H9 (cell line): ENCODE measurements at regions not wholly inside any gene's neighbourhood (a gene's known extent, or its start where the extent isn't known, plus 50 kb on each side); places are given as distances from the start of the nearest gene placed in this dataset.

Experiments used
- DNase-seq: peaks from one replicate; pipeline ENCODE4 v3.0.0-alpha.2; 2017
- H2AFZ ChIP-seq: one replicate; pipeline ENCODE4 v1.6.1; 2013; ENCODE audit warnings: mild to moderate bottlenecking, low read length, control low read depth, moderate library complexity
- H2AK5ac ChIP-seq: 2 replicates; pipeline ENCODE4 v1.6.1; 2013; ENCODE audit warnings: low read length, control low read depth, mixed read lengths; ENCODE audit not compliant: insufficient read length
- H2BK120ac ChIP-seq: one replicate; pipeline ENCODE4 v1.6.1; 2013; ENCODE audit warnings: low read depth, mild to moderate bottlenecking, low read length, control low read depth, inconsistent platforms; ENCODE audit not compliant: poor library complexity, severe bottlenecking
- H2BK12ac ChIP-seq: 2 replicates; pipeline ENCODE4 v1.6.1; 2013; ENCODE audit warnings: low read length, control low read depth, mixed read lengths, low read depth; ENCODE audit not compliant: insufficient read length
- H2BK15ac ChIP-seq: 2 replicates; pipeline ENCODE4 v1.6.1; 2013; ENCODE audit warnings: low read depth, low read length, control low read depth
- H2BK20ac ChIP-seq: one replicate; pipeline ENCODE4 v1.6.1; 2013; ENCODE audit warnings: low read depth, mild to moderate bottlenecking, low read length, control low read depth, inconsistent platforms; ENCODE audit not compliant: poor library complexity, severe bottlenecking
- H2BK5ac ChIP-seq: 2 replicates; pipeline ENCODE4 v1.6.1; 2013; ENCODE audit warnings: low read length, control low read depth, mixed read lengths; ENCODE audit not compliant: insufficient read length
- H3K14ac ChIP-seq: 2 replicates; pipeline ENCODE4 v1.6.1; 2013; ENCODE audit warnings: low read length, control low read depth; ENCODE audit not compliant: insufficient read depth
- H3K18ac ChIP-seq: 2 replicates; pipeline ENCODE4 v1.6.1; 2013; ENCODE audit warnings: low read depth, mild to moderate bottlenecking, mixed read lengths, low read length, control low read depth; ENCODE audit not compliant: insufficient read length
- H3K23ac ChIP-seq: 2 replicates; pipeline ENCODE4 v1.6.1; 2013; ENCODE audit warnings: low read length, control low read depth, mixed read lengths, low read depth; ENCODE audit not compliant: insufficient read length
- H3K23me2 ChIP-seq: 2 replicates; pipeline ENCODE4 v1.6.1; 2013; ENCODE audit warnings: low read depth, mild to moderate bottlenecking, mixed read lengths, low read length, control low read depth; ENCODE audit not compliant: insufficient read length, poor library complexity, severe bottlenecking
- H3K27ac ChIP-seq: 2 replicates; pipeline ENCODE4 v1.5.1; 2013; ENCODE audit warnings: low read length, control low read depth, mixed read lengths, low read depth; ENCODE audit not compliant: insufficient read length
- H3K27me3 ChIP-seq: 2 replicates; pipeline ENCODE4 v1.6.1; 2013; ENCODE audit warnings: low read length, control low read depth, inconsistent platforms; ENCODE audit not compliant: insufficient read depth
- H3K4ac ChIP-seq: 2 replicates; pipeline ENCODE4 v1.6.1; 2013; ENCODE audit warnings: low read depth, mild to moderate bottlenecking, control low read depth, inconsistent platforms, low read length, moderate library complexity
- H3K4me1 ChIP-seq: 2 replicates; pipeline ENCODE4 v1.6.1; 2013; ENCODE audit warnings: low read length, control low read depth, inconsistent platforms; ENCODE audit not compliant: insufficient read depth
- H3K4me2 ChIP-seq: 2 replicates; pipeline ENCODE4 v1.6.1; 2013; ENCODE audit warnings: low read length, control low read depth, mixed read lengths; ENCODE audit not compliant: insufficient read length, insufficient read depth
- H3K56ac ChIP-seq: 2 replicates; pipeline ENCODE4 v1.6.1; 2013; ENCODE audit warnings: low read depth, mild to moderate bottlenecking, mixed read lengths, low read length, control low read depth; ENCODE audit not compliant: insufficient read length
- H3K79me1 ChIP-seq: 2 replicates; pipeline ENCODE4 v1.6.1; 2013; ENCODE audit warnings: low read depth, mild to moderate bottlenecking, moderate library complexity, low read length, control low read depth, inconsistent platforms; ENCODE audit not compliant: insufficient read depth, poor library complexity, severe bottlenecking
- H3K79me2 ChIP-seq: 2 replicates; pipeline ENCODE4 v1.6.1; 2013; ENCODE audit warnings: low read length, control low read depth, inconsistent platforms; ENCODE audit not compliant: insufficient read depth
- H3K9ac ChIP-seq: 2 replicates; pipeline ENCODE4 v1.6.1; 2013; ENCODE audit warnings: low read length, control low read depth, mixed read lengths; ENCODE audit not compliant: insufficient read length; ENCODE audit errors: extremely low read depth
- H3K9me3 ChIP-seq: one replicate; pipeline ENCODE4 v1.6.1; 2013; ENCODE audit warnings: low read depth, low read length, inconsistent platforms; ENCODE audit not compliant: control insufficient read depth
- H3T11ph ChIP-seq: one replicate; pipeline ENCODE4 v1.6.1; 2013; ENCODE audit warnings: mild to moderate bottlenecking, low read length, control low read depth, inconsistent platforms
- H4K20me1 ChIP-seq: one replicate; pipeline ENCODE4 v1.6.1; 2013; ENCODE audit not compliant: control insufficient read depth, insufficient read length, insufficient read depth
- H4K5ac ChIP-seq: 2 replicates; pipeline ENCODE4 v1.6.1; 2013; ENCODE audit warnings: low read depth, mild to moderate bottlenecking, mixed read lengths, low read length, control low read depth; ENCODE audit not compliant: insufficient read length
- H4K8ac ChIP-seq: replicated peaks from 2 replicates; pipeline ENCODE4 v1.6.1; 2013; ENCODE audit warnings: low read length, control low read depth, mixed read lengths, low read depth; ENCODE audit not compliant: insufficient read length
- H4K91ac ChIP-seq: 2 replicates; pipeline ENCODE4 v1.6.1; 2013; ENCODE audit warnings: low read depth, mild to moderate bottlenecking, moderate library complexity, mixed read lengths, low read length, control low read depth; ENCODE audit not compliant: insufficient read length
- H3K27ac Mint-ChIP-seq, 3 experiments: 2 replicates in 2 of 3; 3 replicates in 1 of 3; pipeline ENCODE4 v1.8.0; 2020 to 2021; ENCODE audit warnings: mixed read lengths in 3 of 3, mild to moderate bottlenecking in 1 of 3, moderate library complexity in 1 of 3
- H3K27me3 Mint-ChIP-seq: 2 replicates; pipeline ENCODE4 v1.8.0; 2021; ENCODE audit warnings: low read depth, mild to moderate bottlenecking, moderate library complexity, mixed read lengths
- H3K36me3 Mint-ChIP-seq, 3 experiments: 2 replicates in 2 of 3; 3 replicates in 1 of 3; pipeline ENCODE4 v1.8.0; 2020 to 2021; ENCODE audit warnings: low read depth in 3 of 3, mixed read lengths in 3 of 3; ENCODE audit not compliant: insufficient read depth in 1 of 3
- H3K4me1 Mint-ChIP-seq, 2 experiments: 2 replicates each; pipeline ENCODE4 v1.8.0; 2020; ENCODE audit warnings: mixed read lengths in 2 of 2
- H3K4me3 Mint-ChIP-seq, 2 experiments: 2 replicates in 1 of 2; 3 replicates in 1 of 2; pipeline ENCODE4 v1.8.0; 2020 to 2021; ENCODE audit warnings: mild to moderate bottlenecking in 2 of 2, mixed read lengths in 2 of 2, moderate library complexity in 1 of 2
- H3K9me3 Mint-ChIP-seq, 2 experiments: 2 replicates in 1 of 2; 3 replicates in 1 of 2; pipeline ENCODE4 v1.8.0; 2020; ENCODE audit warnings: mild to moderate bottlenecking in 2 of 2, mixed read lengths in 2 of 2, moderate library complexity in 1 of 2
- TF ChIP-seq, protein P1 (sequence below): fragments of 200-600 bp; sonication (generic); conservative IDR thresholded peaks from 3 replicates; pipeline ENCODE4 v1.8.0; 2021; ENCODE audit warnings: antibody characterized with exemption, mild to moderate bottlenecking

- Histone ChIP-seq H3K27me3 (no peaks in the 10 kb centered on the region), H4K20me1 (no peaks in the 10 kb centered on the region), H2AK5ac (no peak overlapping the region), H3K4ac (no peak overlapping the region), H4K5ac (no peak overlapping the region), H3K23me2 (no peaks in the 10 kb centered on the region), H2AFZ (no peak overlapping the region), H3K79me1 (no peaks in the 10 kb centered on the region), H3K18ac (no peak overlapping the region), H3K4me2 (no peak overlapping the region), H2BK12ac (no peak overlapping the region), H3K9ac (no peak overlapping the region), H2BK20ac (no peak overlapping the region), H2BK5ac (no peak overlapping the region), H3K79me2 (no peaks in the 10 kb centered on the region), H3K9me3 (no peaks in the 10 kb centered on the region), H3K56ac (no peak overlapping the region), H3K4me1 (peaks cover 4% of the 10 kb centered on the region; the same call in 1 of the 2 replicates), H2BK120ac (no peak overlapping the region), H3K23ac (no peak overlapping the region), H2BK15ac (no peak overlapping the region), H4K8ac (no peak overlapping the region), H3T11ph (no peak overlapping the region), H3K14ac (no peak overlapping the region), H4K91ac (no peak overlapping the region), H3K27ac (no peak overlapping the region)
- peaks cover 14 to 17% of the 10 kb centered on the region in 2 experiments for H3K4me1 Mint-ChIP-seq
- TF ChIP-seq, protein P1, sequence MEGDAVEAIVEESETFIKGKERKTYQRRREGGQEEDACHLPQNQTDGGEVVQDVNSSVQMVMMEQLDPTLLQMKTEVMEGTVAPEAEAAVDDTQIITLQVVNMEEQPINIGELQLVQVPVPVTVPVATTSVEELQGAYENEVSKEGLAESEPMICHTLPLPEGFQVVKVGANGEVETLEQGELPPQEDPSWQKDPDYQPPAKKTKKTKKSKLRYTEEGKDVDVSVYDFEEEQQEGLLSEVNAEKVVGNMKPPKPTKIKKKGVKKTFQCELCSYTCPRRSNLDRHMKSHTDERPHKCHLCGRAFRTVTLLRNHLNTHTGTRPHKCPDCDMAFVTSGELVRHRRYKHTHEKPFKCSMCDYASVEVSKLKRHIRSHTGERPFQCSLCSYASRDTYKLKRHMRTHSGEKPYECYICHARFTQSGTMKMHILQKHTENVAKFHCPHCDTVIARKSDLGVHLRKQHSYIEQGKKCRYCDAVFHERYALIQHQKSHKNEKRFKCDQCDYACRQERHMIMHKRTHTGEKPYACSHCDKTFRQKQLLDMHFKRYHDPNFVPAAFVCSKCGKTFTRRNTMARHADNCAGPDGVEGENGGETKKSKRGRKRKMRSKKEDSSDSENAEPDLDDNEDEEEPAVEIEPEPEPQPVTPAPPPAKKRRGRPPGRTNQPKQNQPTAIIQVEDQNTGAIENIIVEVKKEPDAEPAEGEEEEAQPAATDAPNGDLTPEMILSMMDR: no peak
- H3K27me3 Mint-ChIP-seq: no peaks in the 10 kb centered on the region
- peaks cover 3 to 8% of the 10 kb centered on the region in 2 experiments for H3K9me3 Mint-ChIP-seq
- DNase-seq: no peak
- peaks cover 0 to 10% (median 6%) of the 10 kb centered on the region in 3 experiments; a peak in 4 of 7 replicates for H3K36me3 Mint-ChIP-seq
- H3K27ac Mint-ChIP-seq: no peak overlapping the region
- no peak overlapping the region for H3K4me3 Mint-ChIP-seq
Measured at GRCh38 chr14:83709116-83709515, 1820.8 kb upstream of the FLRT2 start.
